ENCODE measurements at regions not wholly inside any gene's neighbourhood (a gene's known extent, or its start where the extent isn't known, plus 50 kb on each side); places are given as distances from the start of the nearest gene placed in this dataset.
"Not testable (repeated sequence)": the region's sequence is repeated elsewhere in the genome, so short reads cannot be mapped to it uniquely, and the experiment has no call there.

DNA sequence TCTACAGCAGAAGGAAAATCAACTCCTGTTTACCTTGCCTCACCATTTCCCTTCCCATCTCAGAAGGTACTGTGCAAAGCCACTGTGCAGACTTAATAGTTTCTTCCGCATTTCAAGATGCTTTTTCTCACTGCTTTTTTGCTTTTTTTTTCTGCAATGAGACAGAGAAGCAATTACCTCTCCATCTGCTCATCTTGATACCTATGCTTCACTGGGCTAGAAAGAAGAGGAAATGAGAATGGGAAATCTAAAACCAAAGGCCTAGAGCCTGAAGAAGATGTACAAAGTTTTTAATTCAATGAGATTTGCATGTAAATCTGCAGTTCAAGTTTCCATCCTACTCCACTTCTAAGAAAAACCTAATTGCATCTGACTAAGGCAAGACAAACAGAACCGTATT lies 238.1 kb upstream of the SETMAR start:
- no peak for DNase-seq (ENCODE audit: low read depth)
- no peak overlapping the region for H3K4me3 ChIP-seq (replicated peaks; ENCODE audit: low read depth, low read length)
- TF ChIP-seq, protein P1, sequence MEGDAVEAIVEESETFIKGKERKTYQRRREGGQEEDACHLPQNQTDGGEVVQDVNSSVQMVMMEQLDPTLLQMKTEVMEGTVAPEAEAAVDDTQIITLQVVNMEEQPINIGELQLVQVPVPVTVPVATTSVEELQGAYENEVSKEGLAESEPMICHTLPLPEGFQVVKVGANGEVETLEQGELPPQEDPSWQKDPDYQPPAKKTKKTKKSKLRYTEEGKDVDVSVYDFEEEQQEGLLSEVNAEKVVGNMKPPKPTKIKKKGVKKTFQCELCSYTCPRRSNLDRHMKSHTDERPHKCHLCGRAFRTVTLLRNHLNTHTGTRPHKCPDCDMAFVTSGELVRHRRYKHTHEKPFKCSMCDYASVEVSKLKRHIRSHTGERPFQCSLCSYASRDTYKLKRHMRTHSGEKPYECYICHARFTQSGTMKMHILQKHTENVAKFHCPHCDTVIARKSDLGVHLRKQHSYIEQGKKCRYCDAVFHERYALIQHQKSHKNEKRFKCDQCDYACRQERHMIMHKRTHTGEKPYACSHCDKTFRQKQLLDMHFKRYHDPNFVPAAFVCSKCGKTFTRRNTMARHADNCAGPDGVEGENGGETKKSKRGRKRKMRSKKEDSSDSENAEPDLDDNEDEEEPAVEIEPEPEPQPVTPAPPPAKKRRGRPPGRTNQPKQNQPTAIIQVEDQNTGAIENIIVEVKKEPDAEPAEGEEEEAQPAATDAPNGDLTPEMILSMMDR (IDR thresholded peaks at IDR 0.05; ENCODE audit: low read length, missing control alignments): no peak

DNA sequence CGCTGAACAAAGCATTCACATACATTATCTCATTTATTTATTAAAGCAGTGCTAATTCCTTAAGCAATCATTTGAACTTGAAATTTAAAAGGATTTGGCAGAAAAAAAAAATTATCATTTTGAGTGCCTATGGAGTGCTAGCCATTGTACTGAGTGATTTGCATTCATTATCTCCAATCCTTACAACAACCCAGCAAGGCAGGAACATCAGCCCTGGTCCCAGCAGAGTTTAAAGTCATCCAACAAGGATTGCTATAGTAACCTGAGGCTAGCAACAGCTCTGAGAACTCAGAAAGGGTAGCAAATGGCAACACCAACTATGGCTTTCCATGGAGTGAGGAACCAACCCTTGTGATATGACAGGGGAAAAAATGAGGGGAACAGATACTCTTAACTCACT lies 237.6 kb upstream of the SETMAR start:
- H3K4me3 ChIP-seq (replicated peaks; ENCODE audit: low read depth, low read length): no peak overlapping the region
- no peak for DNase-seq (ENCODE audit: low read depth)
- TF ChIP-seq, protein P1 (IDR thresholded peaks at IDR 0.05; ENCODE audit: low read length, missing control alignments): no peak

DNA sequence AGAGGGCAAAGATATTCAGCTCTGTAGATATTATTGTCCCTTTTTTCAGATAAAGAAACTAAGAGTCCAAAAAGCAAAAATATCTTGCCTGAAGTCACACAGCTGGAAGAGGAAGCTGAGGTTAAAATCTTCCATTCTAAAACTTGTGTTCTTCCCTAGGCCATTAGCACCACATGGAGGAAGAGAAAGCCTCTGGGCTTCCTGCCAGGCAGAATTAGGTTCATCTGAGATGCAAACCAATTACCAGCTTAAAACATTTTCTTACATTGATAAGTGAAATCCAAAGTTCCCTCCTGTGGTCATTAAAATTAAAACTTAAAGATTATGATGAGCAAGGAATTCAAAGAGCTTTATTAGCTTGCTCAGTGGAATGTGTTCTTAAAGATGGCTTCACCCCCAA lies 235.3 kb upstream of the SETMAR start:
- TF ChIP-seq, protein P1 (IDR thresholded peaks at IDR 0.05; ENCODE audit: low read length, missing control alignments): no peak
- DNase-seq (ENCODE audit: low read depth): no peak
- no peak overlapping the region for H3K4me3 ChIP-seq (replicated peaks; ENCODE audit: low read depth, low read length)

DNA sequence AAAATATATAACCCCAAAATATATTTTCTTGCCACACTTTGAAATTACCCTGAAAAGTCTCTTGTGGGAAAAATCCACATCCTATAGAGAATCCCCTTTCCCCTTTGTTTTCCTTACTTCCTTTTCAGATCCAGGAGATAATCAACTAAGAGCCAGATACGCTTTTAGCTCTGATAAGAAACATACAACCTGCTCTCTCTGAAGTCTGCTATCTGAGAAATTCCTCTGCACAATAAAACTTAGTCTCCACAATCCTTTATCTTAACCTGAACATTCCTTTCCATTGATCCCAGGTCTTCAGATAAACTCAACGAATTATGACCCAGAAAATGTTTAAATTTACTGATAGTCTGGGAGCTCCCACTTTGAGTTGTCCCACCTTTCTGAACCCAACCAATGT lies 233.4 kb upstream of the SETMAR start:
- DNase-seq (ENCODE audit: low read depth): no peak
- TF ChIP-seq, protein P1 (IDR thresholded peaks at IDR 0.05; ENCODE audit: low read length, missing control alignments): no peak

DNA sequence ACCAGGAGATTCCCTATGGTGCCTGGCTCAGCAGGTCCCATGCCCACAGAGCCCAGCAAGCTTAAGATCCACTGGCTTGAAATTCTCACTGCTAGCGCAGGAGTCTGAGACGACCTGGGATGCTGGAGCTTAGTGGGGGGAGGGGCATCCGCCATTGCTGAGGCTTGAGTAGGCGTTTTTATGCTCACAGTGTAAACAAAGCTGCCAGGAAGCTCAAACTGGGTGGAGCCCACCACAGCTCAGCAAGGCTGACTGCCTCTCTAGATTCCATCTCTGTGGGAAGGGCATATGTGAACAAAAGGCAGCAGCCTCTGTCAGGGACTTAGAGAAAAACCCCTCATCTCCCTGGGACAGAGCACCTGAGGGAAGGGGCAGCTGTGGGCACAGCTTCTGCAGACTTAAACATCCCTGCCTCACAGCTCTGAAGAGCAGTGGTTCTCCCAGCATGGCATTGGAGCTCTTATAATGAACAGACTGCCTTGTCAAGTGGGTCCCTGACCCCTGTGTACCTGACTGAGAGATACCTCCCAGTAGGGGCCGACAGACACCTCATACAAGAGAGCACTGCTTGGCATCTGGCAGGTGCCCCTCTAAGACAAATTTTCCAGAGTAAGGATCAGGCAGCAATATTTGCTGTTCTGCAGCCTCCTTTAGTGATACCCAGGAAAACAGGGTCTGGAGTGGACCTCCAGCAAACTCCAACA lies 231.5 kb upstream of the SETMAR start:
- TF ChIP-seq, protein P1 (IDR thresholded peaks at IDR 0.05; ENCODE audit: low read length, missing control alignments): no peak
- no peak for DNase-seq (ENCODE audit: low read depth)

More for the DNA sequence above, 233.4 kb upstream of the SETMAR start:
- H3K4me3 ChIP-seq (replicated peaks; ENCODE audit: low read depth, low read length): no peak overlapping the region

DNA sequence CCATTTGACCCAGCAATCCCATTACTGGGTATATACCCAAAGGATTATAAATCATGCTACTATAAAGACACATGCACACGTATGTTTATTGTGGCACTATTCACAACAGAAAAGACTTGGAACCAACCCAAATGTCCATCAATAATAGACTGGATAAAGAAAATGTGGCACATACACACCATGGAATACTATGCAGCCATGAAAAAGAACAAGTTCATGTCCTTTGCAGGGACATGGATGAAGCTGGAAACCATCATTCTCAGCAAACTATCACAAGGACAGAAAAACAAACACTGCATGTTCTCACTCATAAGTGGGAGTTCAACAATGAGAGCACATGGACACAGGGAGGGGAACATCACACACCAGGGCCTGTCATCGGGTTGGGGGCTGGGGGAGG lies 225.9 kb upstream of the SETMAR start:
- not testable (repeated sequence) for H3K4me3 ChIP-seq (replicated peaks; ENCODE audit: low read depth, low read length); DNase-seq (ENCODE audit: low read depth)

More for the DNA sequence above, 231.5 kb upstream of the SETMAR start:
- H3K4me3 ChIP-seq (replicated peaks; ENCODE audit: low read depth, low read length): no peak overlapping the region

DNA sequence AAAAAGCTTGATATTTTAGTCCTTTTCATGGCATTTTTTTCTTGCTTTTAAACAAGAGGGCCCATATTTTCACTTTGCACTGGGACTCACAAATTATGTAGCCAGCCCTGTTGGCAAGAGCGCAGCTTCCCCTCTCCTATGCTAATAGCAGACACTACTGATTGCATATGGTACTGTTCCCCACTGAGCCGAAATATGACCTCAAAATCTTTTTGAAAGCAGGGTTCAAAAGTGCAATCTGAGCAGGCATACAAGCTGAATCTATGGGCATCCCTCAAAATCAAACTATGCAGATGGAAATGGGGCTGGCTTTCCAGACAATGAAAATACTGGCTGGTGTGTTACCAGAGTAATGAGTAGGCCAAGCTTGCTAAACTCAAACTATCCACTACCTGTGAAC lies 225.2 kb upstream of the SETMAR start:
- DNase-seq (ENCODE audit: low read depth): no peak

More for the DNA sequence above, 225.2 kb upstream of the SETMAR start:
- TF ChIP-seq, protein P1 (IDR thresholded peaks at IDR 0.05; ENCODE audit: low read length, missing control alignments): no peak
- H3K4me3 ChIP-seq (replicated peaks; ENCODE audit: low read depth, low read length): no peak overlapping the region

Measured in fibroblast of pulmonary artery (primary cell).